ENCODE measurements at regions not wholly inside any gene's neighbourhood (a gene's known extent, or its start where the extent isn't known, plus 50 kb on each side); places are given as distances from the start of the nearest gene placed in this dataset.
"Not testable (repeated sequence)": the region's sequence is repeated elsewhere in the genome, so short reads cannot be mapped to it uniquely, and the experiment has no call there.

DNA sequence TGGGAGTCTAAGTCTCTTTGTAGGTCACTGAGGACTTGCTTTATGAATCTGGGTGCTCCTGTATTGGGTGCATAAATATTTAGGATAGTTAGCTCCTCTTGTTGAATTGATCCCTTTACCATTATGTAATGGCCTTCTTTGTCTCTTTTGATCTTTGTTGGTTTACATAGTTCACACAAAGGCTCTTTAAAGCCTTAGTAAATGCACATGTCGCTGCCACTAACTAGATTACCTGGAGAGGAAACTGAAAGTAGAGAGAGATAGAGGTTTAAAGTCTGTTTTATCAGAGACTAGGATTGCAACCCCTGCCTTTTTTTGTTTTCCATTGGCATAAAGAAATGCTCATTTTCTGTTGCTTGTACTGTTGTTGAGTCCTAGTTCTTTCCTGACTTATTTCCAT lies 392.4 kb upstream of the GBE1 start:
- TF ChIP-seq, protein P1, sequence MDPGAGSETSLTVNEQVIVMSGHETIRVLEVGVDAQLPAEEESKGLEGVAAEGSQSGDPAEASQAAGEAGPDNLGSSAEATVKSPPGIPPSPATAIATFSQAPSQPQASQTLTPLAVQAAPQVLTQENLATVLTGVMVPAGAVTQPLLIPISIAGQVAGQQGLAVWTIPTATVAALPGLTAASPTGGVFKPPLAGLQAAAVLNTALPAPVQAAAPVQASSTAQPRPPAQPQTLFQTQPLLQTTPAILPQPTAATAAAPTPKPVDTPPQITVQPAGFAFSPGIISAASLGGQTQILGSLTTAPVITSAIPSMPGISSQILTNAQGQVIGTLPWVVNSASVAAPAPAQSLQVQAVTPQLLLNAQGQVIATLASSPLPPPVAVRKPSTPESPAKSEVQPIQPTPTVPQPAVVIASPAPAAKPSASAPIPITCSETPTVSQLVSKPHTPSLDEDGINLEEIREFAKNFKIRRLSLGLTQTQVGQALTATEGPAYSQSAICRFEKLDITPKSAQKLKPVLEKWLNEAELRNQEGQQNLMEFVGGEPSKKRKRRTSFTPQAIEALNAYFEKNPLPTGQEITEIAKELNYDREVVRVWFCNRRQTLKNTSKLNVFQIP (CRISPR knock-in tag; IDR thresholded peaks at IDR 0.05; ENCODE audit: borderline replicate concordance, low read depth): not testable (repeated sequence)
- not testable (repeated sequence) for TF ChIP-seq ZFP3, RARB (CRISPR knock-in tag; IDR thresholded peaks at IDR 0.05)
